NCI-H69 (cell line): ENCODE measurements at regions not wholly inside any gene's neighbourhood (a gene's known extent, or its start where the extent isn't known, plus 50 kb on each side); places are given as distances from the start of the nearest gene placed in this dataset.

Source experiments
- DNase-seq: peaks from one replicate; lab custom pipeline; 2025; lab: John Stamatoyannopoulos, UW

DNA sequence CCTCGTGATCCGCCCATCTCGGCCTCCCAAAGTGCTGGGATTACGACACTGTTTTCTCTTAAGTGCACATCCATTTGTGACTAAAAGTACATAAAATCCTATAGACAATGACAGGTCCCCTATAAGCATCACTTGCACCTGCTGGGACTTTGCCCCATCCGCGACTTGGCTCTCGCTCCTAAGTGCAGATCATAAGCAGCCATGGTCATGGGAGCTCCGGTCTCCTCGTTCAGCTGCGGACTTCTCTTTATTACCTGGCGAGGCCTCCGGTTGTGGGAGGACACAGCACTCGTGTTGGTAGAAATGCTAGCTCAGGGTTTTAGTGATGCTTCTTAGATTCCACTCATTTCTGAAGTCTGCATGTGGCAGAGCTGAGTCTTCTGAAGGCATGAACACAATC is 92.7 kb upstream of the ST6GAL2 start:
- no peak for DNase-seq

- DNase-seq, result no peak
These were observed 95.5 kb upstream of the ST6GAL2 start for GRCh38 chr2:106981491-106981890.

- DNase-seq, result no peak
These were observed 96.4 kb upstream of the ST6GAL2 start for GRCh38 chr2:106982350-106982749.

- DNase-seq, result no peak
These were observed 97.3 kb upstream of the ST6GAL2 start for GRCh38 chr2:106983305-106983704.

DNA sequence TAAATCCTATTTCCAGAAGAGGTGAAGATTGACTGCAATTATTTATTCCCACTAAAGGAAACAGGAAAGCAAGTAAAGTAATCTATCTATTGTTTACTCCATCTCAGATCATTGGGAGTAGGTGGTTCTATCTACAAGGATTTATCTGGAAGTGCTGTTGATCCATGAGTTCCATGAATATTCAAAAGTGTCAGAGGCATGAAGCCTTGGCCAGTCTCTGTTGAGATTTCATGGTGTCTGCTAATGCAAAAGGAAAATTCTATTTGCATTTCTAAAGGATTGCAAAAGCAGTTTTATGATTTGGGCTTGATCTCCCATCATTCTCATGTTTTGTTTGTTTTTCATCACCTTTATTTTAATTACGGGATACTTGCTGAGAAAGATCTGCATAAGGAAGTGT is 102.4 kb upstream of the ST6GAL2 start:
- peak; percentile 36 for DNase-seq

DNA sequence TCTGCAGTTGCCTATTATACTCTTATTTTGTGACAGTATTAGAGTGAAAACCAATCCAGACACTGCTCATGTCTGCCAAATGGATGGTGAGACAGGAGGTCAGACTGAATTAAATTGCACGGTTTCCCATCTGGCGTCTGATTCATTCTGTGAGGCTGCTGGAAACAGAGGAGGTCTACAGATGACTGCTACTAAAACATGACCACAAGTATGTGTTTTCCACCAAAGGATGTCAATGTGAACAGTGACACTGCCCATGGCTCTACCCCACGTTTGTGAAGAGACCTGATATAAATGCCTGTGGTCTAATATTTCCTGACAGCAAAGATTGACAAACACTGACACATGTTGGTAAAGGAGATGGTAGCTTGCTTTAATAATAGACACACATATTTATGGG is 104.3 kb upstream of the ST6GAL2 start:
- DNase-seq, result peak; percentile 39

DNA sequence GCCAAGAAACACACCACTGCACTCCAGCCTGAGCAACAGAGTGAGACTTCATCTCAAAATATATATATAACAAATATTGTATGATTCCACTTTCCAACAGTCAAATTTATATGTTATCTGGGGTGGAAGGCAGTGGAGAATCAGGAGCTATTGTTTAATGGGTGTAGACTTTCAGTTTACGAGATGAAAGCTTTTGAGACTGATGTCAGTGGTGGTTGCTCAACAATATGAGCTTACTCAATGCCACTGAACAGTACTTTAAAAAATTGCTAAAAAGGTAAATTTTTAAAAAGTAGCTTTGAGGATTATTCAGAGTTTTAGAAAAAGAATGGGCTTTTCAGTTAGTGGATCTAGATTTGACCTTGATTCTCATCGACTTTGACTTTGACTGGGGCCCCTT is 105.9 kb upstream of the ST6GAL2 start:
- no peak for DNase-seq

GRCh38 chr2:106995556-106995955 is 109.6 kb upstream of the ST6GAL2 start:
- DNase-seq, result peak; percentile 50

GRCh38 chr2:106996171-106996769 is 110.3 kb upstream of the ST6GAL2 start:
- peak; percentile 64 for DNase-seq

GRCh38 chr2:106997204-106997603 is 111.2 kb upstream of the ST6GAL2 start:
- no peak for DNase-seq

- DNase-seq, result no peak
These were observed 115.1 kb upstream of the ST6GAL2 start for GRCh38 chr2:107001062-107001461.

GRCh38 chr2:107001551-107001950 is 115.6 kb upstream of the ST6GAL2 start:
- DNase-seq, result no peak

GRCh38 chr2:107001964-107002696 is 116.2 kb upstream of the ST6GAL2 start:
- DNase-seq, result no peak

DNA sequence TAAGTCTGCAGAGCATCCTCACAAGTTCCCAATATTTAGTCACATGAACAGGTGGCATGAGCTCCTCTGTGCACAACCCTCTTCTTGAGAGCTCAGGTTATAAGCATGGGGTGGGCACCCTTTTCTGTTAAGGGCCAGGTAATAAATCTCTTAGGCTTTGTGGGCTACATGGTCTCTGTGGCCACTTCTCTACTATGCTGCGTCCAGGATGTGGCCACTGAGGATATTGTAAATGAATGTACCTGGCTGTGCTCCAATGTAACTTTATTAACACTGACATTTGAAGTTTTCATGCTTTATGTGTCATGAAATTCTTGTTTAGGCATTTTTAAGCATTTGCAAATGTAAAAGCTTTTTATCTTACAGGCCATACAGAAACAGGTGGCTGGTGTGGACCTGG is 116.8 kb upstream of the ST6GAL2 start:
- DNase-seq, result no peak

- no peak for DNase-seq
These were observed 119.9 kb upstream of the ST6GAL2 start for GRCh38 chr2:107005853-107006252.

DNA sequence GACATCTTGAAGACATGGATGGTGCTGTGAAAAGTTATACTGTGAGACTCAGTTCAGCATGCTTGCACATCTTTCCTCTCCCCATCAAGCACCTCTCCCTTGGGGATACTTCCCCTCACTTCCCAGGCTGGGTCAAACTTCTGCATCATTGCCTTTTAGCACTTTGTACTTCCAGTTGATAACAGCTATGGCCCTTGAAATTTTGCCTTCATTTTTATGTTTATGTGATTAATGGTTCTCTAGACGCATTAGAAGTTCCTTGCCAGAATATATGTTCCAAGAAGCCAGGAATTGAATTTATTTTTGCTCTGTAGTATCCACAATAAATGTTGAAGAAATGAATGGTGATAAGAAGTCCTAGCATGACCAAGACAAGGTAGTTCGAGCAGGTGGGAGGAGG is 120.9 kb upstream of the ST6GAL2 start:
- no peak for DNase-seq

- no peak for DNase-seq
These were observed 122.0 kb upstream of the ST6GAL2 start for GRCh38 chr2:107007927-107008326.

DNA sequence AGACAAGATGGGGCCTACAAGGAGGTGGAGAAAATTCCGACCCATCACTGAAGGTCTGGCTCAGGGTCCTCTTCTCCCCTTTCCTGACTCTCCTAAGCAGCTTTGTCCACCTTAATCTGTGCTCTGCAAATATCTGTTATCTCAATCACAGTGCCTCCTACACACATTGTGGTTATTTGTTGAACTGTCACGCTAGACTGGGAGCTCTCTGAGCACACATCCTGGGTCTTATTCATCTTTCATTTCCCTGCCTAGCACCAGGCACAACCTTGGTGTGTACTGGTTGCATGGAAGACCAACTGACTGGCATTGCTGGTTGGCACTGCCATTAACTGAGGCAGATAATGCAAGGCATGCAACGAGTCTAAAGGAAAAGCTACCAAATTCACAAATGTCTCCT is 122.9 kb upstream of the ST6GAL2 start:
- no peak for DNase-seq

- no peak for DNase-seq
These were observed 123.3 kb upstream of the ST6GAL2 start for GRCh38 chr2:107009275-107009674.

- DNase-seq, result peak; percentile 87
These were observed 126.8 kb upstream of the ST6GAL2 start for GRCh38 chr2:107012714-107013306.

GRCh38 chr2:107013884-107014283 is 127.9 kb upstream of the ST6GAL2 start:
- DNase-seq, result no peak

- DNase-seq, result no peak
These were observed 132.4 kb upstream of the ST6GAL2 start for GRCh38 chr2:107018366-107018765.

DNA sequence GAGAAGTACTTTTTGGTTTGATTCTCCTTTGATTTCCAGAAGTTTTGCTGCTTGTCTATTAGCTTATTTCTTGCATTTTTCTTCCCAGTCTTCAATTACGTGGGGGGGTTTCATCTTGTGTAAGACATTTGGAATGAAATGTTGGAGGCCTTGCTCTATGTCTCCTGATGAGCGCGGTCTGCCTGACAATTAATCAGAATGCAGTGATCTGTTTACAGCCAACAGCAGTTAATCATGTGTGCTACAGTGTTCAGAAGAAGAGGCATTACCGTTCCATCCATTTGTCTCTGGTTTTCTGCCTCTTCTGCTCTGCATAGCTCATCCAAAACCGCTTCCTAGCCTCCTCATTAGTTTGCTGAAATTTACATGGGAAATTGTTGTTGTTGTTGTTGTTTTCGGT is 134.4 kb upstream of the ST6GAL2 start:
- DNase-seq, result no peak

DNA sequence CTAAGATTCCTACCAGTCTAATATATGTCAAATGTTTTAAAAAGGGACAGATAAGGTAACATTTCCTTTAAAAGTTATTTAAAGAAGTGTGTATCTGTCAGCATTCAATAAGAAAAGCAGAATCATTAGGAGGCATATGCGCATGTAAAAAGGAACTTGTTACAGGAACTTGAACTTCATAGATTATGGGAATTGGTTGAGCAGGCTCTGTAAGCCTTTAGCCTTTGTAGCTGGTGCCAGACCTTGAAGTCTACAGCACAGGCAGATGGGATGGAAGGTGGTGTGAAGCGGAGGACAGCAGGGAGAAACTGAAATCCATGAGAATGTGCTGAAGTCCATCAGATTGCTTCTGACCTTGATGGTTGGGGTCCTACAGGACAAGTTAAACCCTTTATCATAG is 138.3 kb upstream of the ST6GAL2 start:
- no peak for DNase-seq
